NCI-H1694 treated with DMSO at 0.1 percent for 48 hours (cell line): ENCODE measurements at regions not wholly inside any gene's neighbourhood (a gene's known extent, or its start where the extent isn't known, plus 50 kb on each side); places are given as distances from the start of the nearest gene placed in this dataset.
A peak's percentile ranks its signal among the peaks of the same experiment; 100 is the strongest.

Experiments used
- DNase-seq: peaks from one replicate; lab custom pipeline; 2025; lab: John Stamatoyannopoulos, UW

GRCh38 chr14:82710267-82710841 lies 1176.7 kb upstream of the SEL1L start:
- DNase-seq, result peak; percentile 33

- DNase-seq, result no peak
Observed at GRCh38 chr14:82719617-82720016, 1186.0 kb upstream of the SEL1L start.

GRCh38 chr14:82720431-82720830 lies 1186.8 kb upstream of the SEL1L start:
- DNase-seq, result no peak

- no peak for DNase-seq
Observed at GRCh38 chr14:82720946-82721345, 1187.3 kb upstream of the SEL1L start.

- no peak for DNase-seq
Observed at GRCh38 chr14:82724316-82724715, 1190.7 kb upstream of the SEL1L start.

GRCh38 chr14:82725213-82725612 lies 1191.6 kb upstream of the SEL1L start:
- DNase-seq, result no peak

- DNase-seq, result no peak
Observed at GRCh38 chr14:82731526-82731925, 1197.9 kb upstream of the SEL1L start.

- no peak for DNase-seq
Observed at GRCh38 chr14:82740547-82740946, 1206.9 kb upstream of the SEL1L start.

GRCh38 chr14:82755476-82755875 lies 1221.8 kb upstream of the SEL1L start:
- DNase-seq, result no peak

GRCh38 chr14:82755923-82756322 lies 1222.3 kb upstream of the SEL1L start:
- no peak for DNase-seq

GRCh38 chr14:82757776-82758175 lies 1224.1 kb upstream of the SEL1L start:
- DNase-seq, result peak; percentile 39

GRCh38 chr14:82759656-82760055 lies 1226.0 kb upstream of the SEL1L start:
- DNase-seq, result no peak

- DNase-seq, result no peak
Observed at GRCh38 chr14:82766123-82766522, 1232.5 kb upstream of the SEL1L start.

- DNase-seq, result no peak
Observed at GRCh38 chr14:82766996-82767395, 1233.3 kb upstream of the SEL1L start.

- no peak for DNase-seq
Observed at GRCh38 chr14:82776958-82777357, 1243.3 kb upstream of the SEL1L start.

GRCh38 chr14:82778008-82778590 lies 1244.4 kb upstream of the SEL1L start:
- DNase-seq, result no peak

GRCh38 chr14:82778601-82779000 lies 1244.9 kb upstream of the SEL1L start:
- DNase-seq, result no peak

- no peak for DNase-seq
Observed at GRCh38 chr14:82779301-82779700, 1245.6 kb upstream of the SEL1L start.

- DNase-seq, result no peak
Observed at GRCh38 chr14:82785756-82786482, 1252.3 kb upstream of the SEL1L start.

- no peak for DNase-seq
Observed at GRCh38 chr14:82786483-82786880, 1252.8 kb upstream of the SEL1L start.

GRCh38 chr14:82796086-82796485 lies 1262.4 kb upstream of the SEL1L start:
- DNase-seq, result no peak

- DNase-seq, result no peak
Observed at GRCh38 chr14:82798276-82798675, 1264.6 kb upstream of the SEL1L start.
